T47D (cell line): ENCODE measurements at regions not wholly inside any gene's neighbourhood (a gene's known extent, or its start where the extent isn't known, plus 50 kb on each side); places are given as distances from the start of the nearest gene placed in this dataset.
"Not testable (repeated sequence)": the region's sequence is repeated elsewhere in the genome, so short reads cannot be mapped to it uniquely, and the experiment has no call there.

ENCODE experiments used
- DNase-seq, 2 experiments: peaks; one replicate each; pipeline versions ENCODE4 v3.0.0 to v3.0.0-alpha.2; 2011 to 2012; ENCODE audit warnings: low read depth in 1 of 2, low spot score in 1 of 2
- JUND ChIP-seq: IDR thresholded peaks from 2 replicates; pipeline ENCODE4 v1.6.1; 2012; ENCODE audit warnings: low read depth
- in situ Hi-C: cut with HindIII; loops from 2 replicates; pipeline ENCODE4 v1.10.0; 2016; ENCODE audit warnings: low sequenced_read_pairs, low pct_unique_long_range_greater_than_20kb

DNA sequence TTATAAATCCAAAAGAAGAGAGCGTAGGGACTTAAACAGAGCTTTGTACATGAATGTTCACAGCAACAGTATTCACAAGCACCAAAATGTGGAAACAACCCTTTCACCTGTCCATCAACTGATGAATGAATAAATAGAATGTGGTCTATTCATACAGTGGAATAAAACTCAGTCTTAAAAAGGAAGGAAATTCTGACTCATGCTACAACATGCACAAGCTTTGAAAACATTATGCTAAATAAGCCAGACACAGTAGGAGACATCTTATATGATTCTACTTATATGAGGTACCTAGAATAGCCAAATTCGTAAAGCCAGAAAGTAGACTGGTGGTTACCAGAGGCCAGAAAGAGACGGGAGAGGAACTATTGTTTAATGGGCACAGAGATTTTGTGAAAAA lies 74.3 kb downstream of the SHANK2 start:
- no peak for DNase-seq
- in situ Hi-C loops = no loop called here
- TF ChIP-seq JUND = no peak

DNA sequence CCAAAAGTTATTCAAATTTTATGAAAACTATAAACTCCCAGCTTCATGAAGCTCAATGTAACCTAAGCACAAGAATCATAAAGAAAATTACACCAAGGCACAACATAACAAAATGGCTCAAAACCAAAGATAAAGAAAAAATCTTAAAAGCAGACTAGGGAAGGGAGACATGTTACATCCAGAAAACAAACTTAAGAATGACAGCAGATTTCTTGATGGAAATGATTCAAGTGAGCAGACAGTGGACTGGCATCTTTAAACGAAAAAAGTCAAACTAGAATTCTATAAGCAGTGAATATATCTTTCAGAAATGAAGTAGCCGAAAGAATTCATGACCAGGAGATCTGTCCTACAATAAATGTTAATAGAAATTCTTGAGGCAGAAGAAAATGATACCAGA lies 75.6 kb downstream of the SHANK2 start:
- TF ChIP-seq JUND = no peak
- no peak for DNase-seq
- in situ Hi-C loops = no loop called here

GRCh38 chr11:71173709-71174108 lies 78.7 kb downstream of the SHANK2 start:
- DNase-seq = no peak
- no peak for TF ChIP-seq JUND
- in situ Hi-C loops = no loop called here

DNA sequence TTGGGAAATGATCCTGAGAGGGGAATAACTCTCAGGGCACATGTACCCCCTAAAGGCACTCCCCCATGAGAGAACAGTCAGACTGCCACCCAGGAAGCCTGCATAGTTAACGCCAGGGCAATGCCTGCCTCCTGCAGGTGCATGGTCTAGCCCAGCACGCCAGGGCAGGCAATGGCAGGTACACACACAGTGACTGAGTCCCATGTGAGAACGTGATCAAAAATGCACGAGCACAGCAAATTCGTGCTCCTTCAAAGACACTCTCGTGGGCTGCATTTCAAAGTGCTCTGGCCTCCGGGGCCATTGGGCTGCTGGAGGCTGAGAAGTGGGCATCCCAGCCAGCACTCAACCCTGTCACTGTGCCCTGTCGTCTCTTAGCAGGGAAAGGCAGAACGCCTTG lies 79.7 kb downstream of the SHANK2 start:
- in situ Hi-C loops = no loop called here
- TF ChIP-seq JUND = no peak
- no peak for DNase-seq

- DNase-seq = no peak
- no peak for TF ChIP-seq JUND
- in situ Hi-C loops = no loop called here
Measured at GRCh38 chr11:71171576-71171975, 80.8 kb downstream of the SHANK2 start.

DNA sequence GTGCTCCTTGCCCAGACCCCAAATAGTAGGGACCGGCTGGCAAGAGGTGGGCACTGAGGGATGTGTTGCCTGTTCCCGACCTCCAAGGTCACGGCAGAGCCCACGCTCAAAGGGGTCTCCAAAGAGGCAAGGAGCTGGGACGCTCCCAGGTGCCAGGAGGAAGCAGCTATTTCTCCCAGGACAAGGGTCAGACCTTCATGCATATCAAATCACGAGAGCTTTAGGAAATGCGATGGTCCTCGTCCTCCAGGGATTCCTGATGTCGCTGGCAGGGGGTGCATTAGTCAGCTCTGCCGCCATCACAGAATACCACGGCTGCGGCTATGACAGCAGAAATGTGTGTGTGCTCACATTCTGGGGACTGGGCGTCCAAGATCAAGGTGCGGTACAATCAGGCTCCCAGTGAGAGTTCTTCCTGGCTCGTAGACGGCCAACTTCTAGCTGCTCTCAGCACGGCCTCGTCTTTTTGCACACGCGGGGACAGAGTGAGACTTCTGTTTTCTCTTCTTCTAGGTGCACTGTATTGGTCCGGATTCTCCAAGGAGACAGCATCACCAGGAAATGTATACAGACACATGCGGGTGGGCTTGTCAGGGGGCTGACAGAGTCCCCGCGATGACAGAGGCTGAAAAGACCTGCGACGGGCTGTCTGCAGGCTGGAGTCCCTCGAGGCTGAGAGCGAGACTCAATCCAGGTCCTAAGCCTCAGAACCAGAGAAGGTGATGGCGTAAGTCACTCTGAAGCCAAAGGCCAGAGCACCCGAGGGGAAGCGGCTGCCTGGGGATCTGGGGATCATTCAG lies 81.6 kb downstream of the SHANK2 start:
- no peak for TF ChIP-seq JUND
- in situ Hi-C loops = no loop called here

GRCh38 chr11:71169313-71169712 lies 83.1 kb downstream of the SHANK2 start:
- no peak for TF ChIP-seq JUND
- in situ Hi-C loops = no loop called here
- DNase-seq = no peak

More for the DNA sequence above, 81.6 kb downstream of the SHANK2 start:
- no peak for DNase-seq

GRCh38 chr11:71167814-71168213 lies 84.6 kb downstream of the SHANK2 start:
- DNase-seq, in situ Hi-C loops: not testable (repeated sequence)

DNA sequence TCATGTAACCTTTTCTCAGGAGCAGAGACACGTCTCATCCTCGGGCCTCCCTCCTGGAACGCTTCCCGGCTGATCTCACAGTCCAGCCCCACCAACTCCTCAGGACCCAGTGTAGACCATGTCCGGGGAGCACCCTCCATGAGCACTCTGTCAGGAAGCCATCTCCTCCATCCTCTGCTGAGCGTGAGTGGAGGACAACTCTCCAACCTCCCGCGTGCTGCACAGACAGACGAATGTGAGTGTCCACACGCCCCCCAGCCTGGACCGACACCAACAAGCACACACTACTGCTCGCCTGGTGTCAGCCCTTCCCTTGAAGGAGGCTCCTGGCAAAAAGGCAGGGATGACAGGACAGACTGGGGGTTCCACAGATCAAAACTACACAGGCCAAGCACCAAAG lies 86.6 kb downstream of the SHANK2 start:
- in situ Hi-C loops = no loop called here
- no peak for DNase-seq
- no peak for TF ChIP-seq JUND

- in situ Hi-C loops = no loop called here
- DNase-seq = no peak
- TF ChIP-seq JUND = no peak
Measured at GRCh38 chr11:71164621-71165020, 87.8 kb downstream of the SHANK2 start.

DNA sequence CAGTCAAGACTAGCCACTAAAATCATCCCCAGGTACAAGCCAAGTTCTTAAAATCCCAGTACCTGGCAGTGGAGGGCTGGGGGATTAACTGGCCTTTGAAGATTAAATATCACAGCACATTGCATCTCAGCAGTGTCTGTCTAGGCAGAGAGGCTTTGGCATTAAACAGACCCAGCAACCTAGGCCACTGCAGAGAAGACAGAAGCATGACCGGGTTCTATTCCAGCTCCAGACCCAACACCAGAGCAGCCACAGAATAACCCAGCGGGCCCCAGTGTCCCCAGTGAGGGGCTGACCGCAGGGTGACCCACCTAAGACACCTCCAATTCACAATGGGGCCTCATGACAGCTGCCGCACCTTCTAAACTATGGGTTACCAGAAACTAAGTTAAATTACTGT lies 88.2 kb downstream of the SHANK2 start:
- no peak for TF ChIP-seq JUND
- in situ Hi-C loops = no loop called here
- DNase-seq = no peak

GRCh38 chr11:71163371-71163770 lies 89.0 kb downstream of the SHANK2 start:
- DNase-seq = no peak
- in situ Hi-C loops = no loop called here
- TF ChIP-seq JUND = no peak

- in situ Hi-C loops = no loop called here
- TF ChIP-seq JUND = no peak
- DNase-seq = no peak
Measured at GRCh38 chr11:71158936-71159335, 93.4 kb downstream of the SHANK2 start.

DNA sequence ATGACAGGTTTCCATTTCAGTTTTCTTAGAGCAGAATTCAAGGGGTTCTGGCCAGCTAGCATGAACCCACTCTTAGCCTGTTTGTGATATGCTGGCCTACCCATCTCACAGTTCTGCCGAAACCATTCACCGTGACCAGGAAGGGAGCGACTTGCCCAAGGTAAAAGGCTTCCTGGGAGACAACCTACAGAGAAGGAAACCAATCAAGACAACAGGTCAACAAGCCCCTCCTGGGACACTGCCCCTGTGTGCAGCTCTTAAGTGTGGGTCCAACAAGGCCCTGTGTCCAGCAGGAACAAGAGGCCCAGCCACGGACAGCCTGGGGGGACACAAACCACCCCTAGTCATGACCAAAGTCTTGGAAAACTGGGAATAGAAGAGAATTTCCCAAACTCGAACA lies 94.7 kb downstream of the SHANK2 start:
- DNase-seq, in situ Hi-C loops: not testable (repeated sequence)
